Esophagus squamous epithelium (tissue), 4 donors: ENCODE measurements at regions not wholly inside any gene's neighbourhood (a gene's known extent, or its start where the extent isn't known, plus 50 kb on each side); places are given as distances from the start of the nearest gene placed in this dataset.
A peak's percentile ranks its signal among the peaks of the same experiment; 100 is the strongest.

ENCODE experiments used
- POLR2A ChIP-seq, 4 donors: fragments of 450-650 bp; IDR thresholded peaks; one replicate each; pipeline ENCODE4 v1.6.1; 2017; ENCODE audit warnings: antibody characterized with exemption in 4 of 4, mild to moderate bottlenecking in 4 of 4, moderate library complexity in 3 of 4
- TF ChIP-seq, protein P1 (sequence below), 6 experiments: fragments of 450-650 bp in 4 of 6; fragments of 200-600 bp in 2 of 6; sonication (generic) in 2 of 6; IDR thresholded peaks; one replicate each; pipeline ENCODE4 v1.5.1; 2016 to 2019; ENCODE audit warnings: antibody characterized with exemption in 6 of 6, mild to moderate bottlenecking in 4 of 6, moderate library complexity in 4 of 6

DNA sequence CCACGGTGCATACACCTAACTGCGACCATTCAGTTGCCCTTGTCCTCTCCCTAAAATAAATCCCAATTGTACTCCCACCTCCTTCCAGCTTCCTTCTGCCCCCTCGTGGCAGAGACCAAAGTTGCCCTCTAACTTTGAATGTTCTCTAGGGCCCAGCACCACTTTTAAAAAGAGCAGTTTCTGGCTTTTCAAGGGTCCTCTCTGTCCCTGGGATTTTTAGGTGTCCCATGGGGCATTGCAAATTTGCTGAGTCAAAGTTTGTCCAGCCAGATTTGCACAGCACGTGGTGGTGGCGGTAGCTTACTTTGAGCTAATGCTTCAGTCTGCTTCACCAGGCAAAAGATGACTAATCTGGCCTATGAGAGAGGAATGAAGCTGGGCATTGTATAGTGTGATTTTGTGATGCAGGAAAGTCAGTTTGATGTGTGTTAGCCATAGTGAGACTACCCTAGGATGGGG is 100.2 kb downstream of the PERP start:
- TF ChIP-seq, protein P1, sequence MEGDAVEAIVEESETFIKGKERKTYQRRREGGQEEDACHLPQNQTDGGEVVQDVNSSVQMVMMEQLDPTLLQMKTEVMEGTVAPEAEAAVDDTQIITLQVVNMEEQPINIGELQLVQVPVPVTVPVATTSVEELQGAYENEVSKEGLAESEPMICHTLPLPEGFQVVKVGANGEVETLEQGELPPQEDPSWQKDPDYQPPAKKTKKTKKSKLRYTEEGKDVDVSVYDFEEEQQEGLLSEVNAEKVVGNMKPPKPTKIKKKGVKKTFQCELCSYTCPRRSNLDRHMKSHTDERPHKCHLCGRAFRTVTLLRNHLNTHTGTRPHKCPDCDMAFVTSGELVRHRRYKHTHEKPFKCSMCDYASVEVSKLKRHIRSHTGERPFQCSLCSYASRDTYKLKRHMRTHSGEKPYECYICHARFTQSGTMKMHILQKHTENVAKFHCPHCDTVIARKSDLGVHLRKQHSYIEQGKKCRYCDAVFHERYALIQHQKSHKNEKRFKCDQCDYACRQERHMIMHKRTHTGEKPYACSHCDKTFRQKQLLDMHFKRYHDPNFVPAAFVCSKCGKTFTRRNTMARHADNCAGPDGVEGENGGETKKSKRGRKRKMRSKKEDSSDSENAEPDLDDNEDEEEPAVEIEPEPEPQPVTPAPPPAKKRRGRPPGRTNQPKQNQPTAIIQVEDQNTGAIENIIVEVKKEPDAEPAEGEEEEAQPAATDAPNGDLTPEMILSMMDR (IDR thresholded peaks at IDR 0.05), result peak; percentile 15 to 66 (median 46)
- TF ChIP-seq POLR2A (IDR thresholded peaks at IDR 0.05), result no peak
